ENCODE measurements at regions not wholly inside any gene's neighbourhood (a gene's known extent, or its start where the extent isn't known, plus 50 kb on each side); places are given as distances from the start of the nearest gene placed in this dataset. TPM values are rescaled to one million over a fixed set of nuclear protein-coding genes. Genes with fewer than 3 reads are reported as not detected.
"Not testable (repeated sequence)": the region's sequence is repeated elsewhere in the genome, so short reads cannot be mapped to it uniquely, and the experiment has no call there.

DNA sequence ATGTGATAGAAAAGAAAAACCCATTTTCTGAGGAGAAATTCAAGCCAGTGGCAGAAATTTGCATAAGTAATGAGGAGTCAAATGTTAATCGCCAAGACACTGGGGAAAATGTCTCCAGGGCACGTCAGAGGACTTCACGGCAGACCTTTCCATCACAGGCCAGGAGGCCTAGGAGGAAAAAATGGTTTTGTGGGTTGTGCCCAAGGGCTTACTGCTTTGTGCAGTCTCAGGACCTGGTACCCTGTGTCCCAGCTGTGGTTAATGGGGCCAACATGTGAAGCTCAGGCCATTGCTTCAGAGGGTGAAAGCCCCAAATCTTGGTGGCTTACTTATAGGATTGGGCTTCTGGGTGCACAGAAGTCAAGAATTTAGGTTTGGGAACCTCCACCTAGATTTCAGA is 54.8 kb upstream of the ADAMTS2 start:
- no peaks in the 10 kb centered on the region for H3K27me3 ChIP-seq (ENCODE audit: control insufficient read depth, insufficient read depth, low read length)
- CTCF ChIA-PET, result no interaction called here
- peaks cover 14% of the 10 kb centered on the region for H3K9me3 ChIP-seq (ENCODE audit: control insufficient read depth, insufficient read depth, low read length)
- TF ChIP-seq, protein P1, sequence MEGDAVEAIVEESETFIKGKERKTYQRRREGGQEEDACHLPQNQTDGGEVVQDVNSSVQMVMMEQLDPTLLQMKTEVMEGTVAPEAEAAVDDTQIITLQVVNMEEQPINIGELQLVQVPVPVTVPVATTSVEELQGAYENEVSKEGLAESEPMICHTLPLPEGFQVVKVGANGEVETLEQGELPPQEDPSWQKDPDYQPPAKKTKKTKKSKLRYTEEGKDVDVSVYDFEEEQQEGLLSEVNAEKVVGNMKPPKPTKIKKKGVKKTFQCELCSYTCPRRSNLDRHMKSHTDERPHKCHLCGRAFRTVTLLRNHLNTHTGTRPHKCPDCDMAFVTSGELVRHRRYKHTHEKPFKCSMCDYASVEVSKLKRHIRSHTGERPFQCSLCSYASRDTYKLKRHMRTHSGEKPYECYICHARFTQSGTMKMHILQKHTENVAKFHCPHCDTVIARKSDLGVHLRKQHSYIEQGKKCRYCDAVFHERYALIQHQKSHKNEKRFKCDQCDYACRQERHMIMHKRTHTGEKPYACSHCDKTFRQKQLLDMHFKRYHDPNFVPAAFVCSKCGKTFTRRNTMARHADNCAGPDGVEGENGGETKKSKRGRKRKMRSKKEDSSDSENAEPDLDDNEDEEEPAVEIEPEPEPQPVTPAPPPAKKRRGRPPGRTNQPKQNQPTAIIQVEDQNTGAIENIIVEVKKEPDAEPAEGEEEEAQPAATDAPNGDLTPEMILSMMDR (IDR thresholded peaks at IDR 0.05; ENCODE audit: low read depth, low read length), result no peak
- H3K4me3 ChIP-seq (ENCODE audit: low read depth, low read length), result no peak overlapping the region
- H3K27ac ChIP-seq (ENCODE audit: low read depth, low read length), result no peak overlapping the region
- no peak for DNase-seq (ENCODE audit: low read depth, low spot score)
- POLR2A ChIA-PET, result no interaction called here

DNA sequence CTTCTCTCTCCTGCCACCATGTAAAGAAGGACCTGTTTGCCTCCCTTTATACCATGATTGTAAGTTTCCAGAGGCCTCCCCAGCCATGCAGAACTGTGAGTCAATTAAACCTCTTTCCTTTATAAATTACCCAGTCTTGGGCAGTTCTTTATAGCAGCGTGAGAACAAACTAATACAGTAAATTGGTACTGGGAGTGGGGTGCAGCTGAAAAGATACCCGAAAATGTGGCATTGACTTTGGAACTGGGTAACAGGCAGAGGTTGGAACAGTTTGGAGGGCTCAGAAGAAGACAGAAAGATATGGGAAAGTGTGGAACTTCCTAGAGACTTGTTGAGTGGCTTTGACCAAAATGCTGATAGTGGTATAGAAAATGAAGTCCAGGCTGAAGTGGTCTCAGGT is 54.1 kb upstream of the ADAMTS2 start:
- DNase-seq (ENCODE audit: low read depth, low spot score); H3K27ac ChIP-seq (ENCODE audit: low read depth, low read length); H3K4me3 ChIP-seq (ENCODE audit: low read depth, low read length); POLR2A ChIA-PET; H3K27me3 ChIP-seq (ENCODE audit: control insufficient read depth, insufficient read depth, low read length); CTCF ChIA-PET: not testable (repeated sequence)
- peaks cover 14% of the 10 kb centered on the region for H3K9me3 ChIP-seq (ENCODE audit: control insufficient read depth, insufficient read depth, low read length)

DNA sequence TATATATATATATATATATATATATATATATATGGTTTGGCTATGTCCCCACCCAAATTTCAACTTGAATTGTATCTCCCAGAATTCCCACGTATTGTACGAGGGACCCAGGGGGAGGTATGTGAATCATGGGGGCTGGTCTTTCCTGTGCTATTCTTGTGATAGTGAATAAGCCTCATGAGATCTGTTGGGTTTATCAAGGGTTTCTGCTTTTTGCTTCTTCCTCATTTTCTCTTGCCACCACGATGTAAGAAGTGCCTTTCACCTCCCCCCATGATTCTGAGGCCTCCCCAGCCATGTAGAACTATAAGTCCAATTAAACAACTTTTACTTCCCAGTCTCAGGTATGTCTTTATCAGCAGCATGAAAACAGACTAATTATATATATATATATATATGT is 52.3 kb upstream of the ADAMTS2 start:
- H3K27me3 ChIP-seq (ENCODE audit: control insufficient read depth, insufficient read depth, low read length), result no peaks in the 10 kb centered on the region
- H3K27ac ChIP-seq (ENCODE audit: low read depth, low read length), result no peak overlapping the region
- TF ChIP-seq, protein P1 (IDR thresholded peaks at IDR 0.05; ENCODE audit: low read depth, low read length), result no peak
- H3K9me3 ChIP-seq (ENCODE audit: control insufficient read depth, insufficient read depth, low read length), result peaks cover 16% of the 10 kb centered on the region
- no peak for DNase-seq (ENCODE audit: low read depth, low spot score)
- ChIA-PET CTCF (no interaction called here), POLR2A (interaction anchor here (0.7 kb wide), 1 partner anchor 173 kb away, joined by 4 read pairs; no protein-coding TSS in a partner anchor)
- H3K4me3 ChIP-seq (ENCODE audit: low read depth, low read length), result no peak overlapping the region

Small RNAs in the stretch of these regions (small RNA-seq; reads per million reads assigned to genes)
- not detected for gene RF00015 (ENCODE audit: insufficient read length, low read depth)

Data from AG04450 (cell line).